Panc1 (cell line): ENCODE measurements at regions not wholly inside any gene's neighbourhood (a gene's known extent, or its start where the extent isn't known, plus 50 kb on each side); places are given as distances from the start of the nearest gene placed in this dataset.

Experiments
- CTCF ChIP-seq: fragments of 450-650 bp; IDR thresholded peaks from 2 replicates; pipeline ENCODE4 v1.5.1; 2017; ENCODE audit warnings: mild to moderate bottlenecking
- POLR2AphosphoS5 ChIP-seq: IDR thresholded peaks from 2 replicates; pipeline ENCODE4 v1.6.1; 2012; ENCODE audit warnings: mild to moderate bottlenecking, low read depth, low read length, moderate library complexity
- REST ChIP-seq, 2 experiments: IDR thresholded peaks; 2 replicates each; pipeline ENCODE4 v1.6.1; 2011 to 2012; ENCODE audit warnings: low read depth in 2 of 2, control low read depth in 1 of 2, low read length in 1 of 2, mild to moderate bottlenecking in 1 of 2, moderate library complexity in 1 of 2; ENCODE audit not compliant: insufficient read depth in 1 of 2
- SIN3A ChIP-seq: IDR thresholded peaks from 2 replicates; pipeline ENCODE4 v1.6.1; 2012; ENCODE audit warnings: low read depth, mild to moderate bottlenecking, low read length, moderate library complexity, borderline replicate concordance; ENCODE audit not compliant: insufficient read depth

GRCh38 chr13:31514932-31515331, 224.4 kb upstream of the RXFP2 start:
- TF ChIP-seq POLR2AphosphoS5 (no peak), CTCF (no peak), SIN3A (no peak), REST (IDR thresholded peaks at IDR 0.05; ENCODE audit: insufficient read depth in 1 of 2, low read depth in 2 of 2, low read length in 1 of 2) (no peak)
